Fibroblast of mammary gland (primary cell): ENCODE measurements at regions not wholly inside any gene's neighbourhood (a gene's known extent, or its start where the extent isn't known, plus 50 kb on each side); places are given as distances from the start of the nearest gene placed in this dataset.

ENCODE experiments used
- DNase-seq: peaks from one replicate; pipeline ENCODE4 v3.0.0-alpha.2; 2010; ENCODE audit warnings: low read depth
- H3K4me3 ChIP-seq: 2 replicates; pipeline ENCODE4 v1.5.1; 2011; ENCODE audit warnings: low read depth, mild to moderate bottlenecking, low read length, moderate library complexity; ENCODE audit not compliant: control insufficient read depth
- CTCF ChIP-seq: conservative IDR thresholded peaks from 2 replicates; pipeline ENCODE4 v1.5.1; 2011; ENCODE audit warnings: low read depth, low read length, inconsistent platforms; ENCODE audit not compliant: control insufficient read depth, insufficient read depth

DNA sequence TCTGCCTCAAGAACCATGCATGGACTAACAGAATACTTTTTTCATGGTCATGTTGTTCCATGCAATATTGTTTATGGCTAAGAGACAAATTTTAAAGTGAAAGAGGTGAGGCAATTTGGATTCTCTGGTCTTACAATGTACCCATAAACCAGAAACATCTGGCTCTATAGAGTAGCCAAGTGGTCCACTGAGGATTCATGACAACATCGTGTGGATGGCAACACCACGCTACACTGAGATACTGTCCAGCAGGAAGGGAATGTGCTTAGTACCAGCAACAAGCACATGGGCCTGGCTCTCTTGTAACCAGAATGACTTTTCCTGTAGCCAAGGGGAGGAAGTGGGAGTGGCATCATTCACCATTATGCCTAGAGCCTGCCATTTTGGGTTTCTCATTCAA, 218.2 kb downstream of the GADD45G start:
- TF ChIP-seq CTCF, result no peak
- H3K4me3 ChIP-seq, result no peak overlapping the region
- DNase-seq, result no peak

DNA sequence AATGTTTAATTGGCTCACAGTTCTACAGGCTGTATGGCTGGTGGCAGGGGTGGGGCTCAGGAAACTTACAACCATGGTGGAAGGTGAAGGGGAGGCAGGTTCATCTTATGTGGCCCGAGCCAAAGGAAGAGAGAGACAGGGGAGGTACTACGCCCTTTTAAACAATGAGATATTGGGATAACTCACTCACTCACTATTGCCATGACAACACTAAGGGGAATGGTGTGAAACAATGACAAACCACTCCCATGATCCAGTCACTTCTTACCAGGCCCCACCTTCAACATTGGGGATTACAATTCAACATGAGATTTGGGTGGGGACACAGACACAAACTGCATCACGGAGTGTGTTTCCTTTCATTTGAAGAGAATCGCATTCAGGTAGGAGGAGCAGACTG, 220.9 kb downstream of the GADD45G start:
- no peak for TF ChIP-seq CTCF
- H3K4me3 ChIP-seq, result no peak overlapping the region
- DNase-seq, result no peak

DNA sequence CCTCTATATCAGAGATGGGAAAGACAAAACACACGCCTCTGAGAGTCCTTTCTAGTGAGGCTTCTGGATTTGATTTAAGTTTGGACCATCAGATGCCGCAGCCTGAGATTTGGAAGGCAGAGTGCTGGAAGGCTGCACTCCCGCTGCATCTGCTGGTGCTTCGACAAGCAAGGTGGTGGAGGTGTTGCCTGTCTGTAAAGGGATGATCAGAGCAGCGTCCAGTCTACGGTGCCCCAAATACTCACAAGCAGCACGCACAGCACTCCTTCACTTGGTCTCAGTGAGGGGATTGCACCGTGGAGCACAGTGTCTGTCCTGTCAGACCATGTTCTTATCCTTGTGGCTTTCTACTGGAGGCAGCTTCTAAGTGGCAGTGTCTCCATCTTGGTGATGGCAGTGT, 221.4 kb downstream of the GADD45G start:
- no peak for TF ChIP-seq CTCF
- no peak for DNase-seq
- H3K4me3 ChIP-seq, result no peak overlapping the region

GRCh38 chr9:89829346-89829745, 224.5 kb downstream of the GADD45G start:
- no peak for DNase-seq
- no peak for TF ChIP-seq CTCF
- no peak overlapping the region for H3K4me3 ChIP-seq

GRCh38 chr9:89835666-89836065, 230.9 kb downstream of the GADD45G start:
- no peak for DNase-seq
- no peak overlapping the region for H3K4me3 ChIP-seq
- TF ChIP-seq CTCF, result no peak

GRCh38 chr9:89837162-89837933, 232.5 kb downstream of the GADD45G start:
- no peak for DNase-seq
- no peak for TF ChIP-seq CTCF
- no peak overlapping the region for H3K4me3 ChIP-seq

GRCh38 chr9:89837934-89838310, 233.1 kb downstream of the GADD45G start:
- no peak for DNase-seq
- no peak overlapping the region for H3K4me3 ChIP-seq
- TF ChIP-seq CTCF, result no peak
